ENCODE measurements at regions not wholly inside any gene's neighbourhood (a gene's known extent, or its start where the extent isn't known, plus 50 kb on each side); places are given as distances from the start of the nearest gene placed in this dataset.

DNA sequence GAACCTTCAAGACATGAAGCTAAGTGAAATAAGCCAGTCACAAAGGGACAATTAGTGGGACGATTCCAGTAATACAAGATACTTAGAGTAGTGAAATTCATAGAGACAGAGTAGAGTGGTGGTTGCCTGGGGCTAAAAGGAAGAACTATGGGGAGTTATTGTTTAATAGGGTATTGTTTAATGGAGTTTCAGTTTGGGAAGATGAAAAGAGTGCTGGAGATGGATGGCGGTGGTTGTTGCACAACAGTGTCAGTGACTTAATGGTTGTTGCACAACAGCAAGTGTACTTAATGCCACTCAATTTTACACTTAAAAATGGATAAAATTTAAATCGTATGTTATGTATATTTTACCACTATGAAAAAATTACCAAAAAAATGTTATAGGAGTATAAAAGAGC lies 209.7 kb upstream of the TENT5A start:
- TF ChIP-seq, protein P1, sequence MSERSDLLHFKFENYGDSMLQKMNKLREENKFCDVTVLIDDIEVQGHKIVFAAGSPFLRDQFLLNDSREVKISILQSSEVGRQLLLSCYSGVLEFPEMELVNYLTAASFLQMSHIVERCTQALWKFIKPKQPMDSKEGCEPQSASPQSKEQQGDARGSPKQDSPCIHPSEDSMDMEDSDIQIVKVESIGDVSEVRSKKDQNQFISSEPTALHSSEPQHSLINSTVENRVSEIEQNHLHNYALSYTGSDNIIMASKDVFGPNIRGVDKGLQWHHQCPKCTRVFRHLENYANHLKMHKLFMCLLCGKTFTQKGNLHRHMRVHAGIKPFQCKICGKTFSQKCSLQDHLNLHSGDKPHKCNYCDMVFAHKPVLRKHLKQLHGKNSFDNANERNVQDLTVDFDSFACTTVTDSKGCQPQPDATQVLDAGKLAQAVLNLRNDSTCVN (tag by site-specific recombination; optimal IDR thresholded peaks at IDR 0.05) = no peak
- TF ChIP-seq, protein P2, sequence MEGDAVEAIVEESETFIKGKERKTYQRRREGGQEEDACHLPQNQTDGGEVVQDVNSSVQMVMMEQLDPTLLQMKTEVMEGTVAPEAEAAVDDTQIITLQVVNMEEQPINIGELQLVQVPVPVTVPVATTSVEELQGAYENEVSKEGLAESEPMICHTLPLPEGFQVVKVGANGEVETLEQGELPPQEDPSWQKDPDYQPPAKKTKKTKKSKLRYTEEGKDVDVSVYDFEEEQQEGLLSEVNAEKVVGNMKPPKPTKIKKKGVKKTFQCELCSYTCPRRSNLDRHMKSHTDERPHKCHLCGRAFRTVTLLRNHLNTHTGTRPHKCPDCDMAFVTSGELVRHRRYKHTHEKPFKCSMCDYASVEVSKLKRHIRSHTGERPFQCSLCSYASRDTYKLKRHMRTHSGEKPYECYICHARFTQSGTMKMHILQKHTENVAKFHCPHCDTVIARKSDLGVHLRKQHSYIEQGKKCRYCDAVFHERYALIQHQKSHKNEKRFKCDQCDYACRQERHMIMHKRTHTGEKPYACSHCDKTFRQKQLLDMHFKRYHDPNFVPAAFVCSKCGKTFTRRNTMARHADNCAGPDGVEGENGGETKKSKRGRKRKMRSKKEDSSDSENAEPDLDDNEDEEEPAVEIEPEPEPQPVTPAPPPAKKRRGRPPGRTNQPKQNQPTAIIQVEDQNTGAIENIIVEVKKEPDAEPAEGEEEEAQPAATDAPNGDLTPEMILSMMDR (tag by site-specific recombination; IDR thresholded peaks at IDR 0.05) = no peak
- TF ChIP-seq ZNF324 (tag by site-specific recombination; IDR thresholded peaks at IDR 0.05) (no peak), ZNF426 (tag by site-specific recombination; IDR thresholded peaks at IDR 0.05) (no peak)

Data from HEK293 (cell line).